HG02610 (cell line): ENCODE measurements at regions not wholly inside any gene's neighbourhood (a gene's known extent, or its start where the extent isn't known, plus 50 kb on each side); places are given as distances from the start of the nearest gene placed in this dataset.
A peak's percentile ranks its signal among the peaks of the same experiment; 100 is the strongest.
"Not testable (repeated sequence)": the region's sequence is repeated elsewhere in the genome, so short reads cannot be mapped to it uniquely, and the experiment has no call there.

ENCODE experiments used
- ATAC-seq: cut with Tn5 transposase; IDR thresholded peaks from one replicate; pipeline ENCODE4 v1.9.1; 2021; ENCODE audit warnings: mild to moderate bottlenecking, moderate library complexity; ENCODE audit not compliant: unreplicated experiment

DNA sequence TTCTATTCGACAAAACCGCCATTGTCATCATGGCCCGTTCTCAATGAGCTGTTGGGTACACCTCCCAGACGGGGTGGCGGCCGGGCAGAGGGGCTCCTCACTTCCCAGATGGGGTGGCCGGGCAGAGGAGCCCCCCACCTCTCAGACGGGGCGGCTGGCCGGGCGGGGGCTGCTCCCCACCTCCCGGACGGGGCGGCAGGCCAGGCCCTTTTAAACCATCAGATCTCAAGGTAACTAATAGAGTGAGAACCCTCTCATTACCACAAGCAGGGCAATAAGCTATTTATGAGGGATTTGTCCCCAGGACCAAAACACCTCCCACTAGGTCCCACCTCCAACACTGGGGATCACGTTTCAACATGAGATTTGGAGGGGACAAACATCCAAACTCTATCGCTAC is 571.5 kb downstream of the INSC start:
- ATAC-seq, result not testable (repeated sequence)

DNA sequence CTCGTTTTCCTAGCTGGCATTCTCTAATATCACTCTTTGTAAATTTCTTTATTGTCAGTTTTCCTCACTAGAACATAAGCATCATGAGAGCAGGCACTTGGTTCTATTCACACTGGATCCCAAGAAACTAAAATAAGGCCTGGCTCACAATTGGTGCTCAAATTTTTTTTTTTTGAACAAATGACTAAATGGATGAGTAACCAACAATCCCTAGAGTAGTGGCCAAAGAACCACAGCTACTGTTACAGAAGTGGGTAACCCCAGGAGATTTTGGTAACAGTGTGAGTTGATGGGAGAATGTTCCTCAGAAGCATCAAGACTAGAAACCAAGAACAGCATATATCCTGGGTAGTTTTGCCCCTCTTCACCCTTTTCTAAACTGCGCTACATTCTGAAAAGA is 572.6 kb downstream of the INSC start:
- ATAC-seq, result no peak

DNA sequence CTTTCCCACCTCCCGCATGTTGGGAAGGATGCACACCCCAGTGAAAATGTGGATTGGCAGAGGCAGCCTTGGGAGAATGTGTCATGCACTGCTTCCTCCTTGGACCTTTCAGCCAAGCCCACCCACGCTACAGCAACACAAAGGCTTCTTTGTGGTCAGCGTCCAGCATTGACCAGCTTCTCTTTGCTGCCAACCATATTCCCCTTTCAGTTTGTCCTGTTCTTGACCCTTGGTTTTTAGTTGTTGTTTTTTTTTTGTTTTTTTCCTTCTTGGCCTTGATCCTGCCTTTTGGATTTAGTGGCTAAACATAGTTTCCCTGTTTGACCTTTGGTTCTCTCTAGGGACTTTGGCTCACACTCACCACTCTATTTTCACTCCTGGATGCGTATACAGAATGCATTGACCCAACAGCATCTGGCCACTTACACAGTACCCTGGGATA is 573.6 kb downstream of the INSC start:
- ATAC-seq, result no peak

DNA sequence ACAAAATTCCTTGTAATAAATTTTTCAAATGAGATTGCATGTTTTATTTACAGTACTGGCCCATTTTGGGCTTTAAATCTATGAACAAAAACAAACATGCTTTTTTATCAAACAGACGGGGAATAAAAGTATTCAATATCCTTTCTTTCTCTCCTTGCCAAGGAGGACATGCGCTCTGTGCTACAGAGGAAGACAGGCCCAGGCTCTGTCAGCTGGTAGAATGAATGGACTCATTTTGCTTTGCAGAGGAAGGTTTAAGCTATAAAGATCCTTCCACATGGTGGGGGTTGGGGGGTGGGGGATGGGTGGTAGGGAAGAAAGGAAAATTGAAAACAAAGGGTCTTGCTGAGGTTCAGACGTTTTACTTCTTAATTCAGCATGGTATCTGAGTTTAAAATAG is 575.6 kb downstream of the INSC start:
- ATAC-seq, result no peak

DNA sequence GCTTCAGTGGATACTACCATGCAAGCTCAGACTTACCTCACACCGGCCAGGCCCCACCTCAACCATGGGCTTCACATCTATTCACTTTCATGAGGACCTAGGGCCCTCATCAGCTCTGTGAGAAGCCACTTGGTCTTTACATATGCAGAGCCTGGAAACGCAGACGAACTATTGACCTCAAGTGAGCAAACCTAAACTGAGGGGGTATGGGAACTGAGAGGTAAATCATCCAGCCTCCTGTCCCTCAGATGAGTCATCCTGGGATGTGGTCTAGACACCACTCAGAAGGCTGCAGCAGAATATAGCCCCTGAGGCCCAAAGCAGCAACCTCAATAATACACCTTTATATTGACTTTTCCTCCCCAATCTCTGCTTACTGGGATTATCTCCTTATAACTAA is 578.0 kb downstream of the INSC start:
- peak; percentile 74 for ATAC-seq

DNA sequence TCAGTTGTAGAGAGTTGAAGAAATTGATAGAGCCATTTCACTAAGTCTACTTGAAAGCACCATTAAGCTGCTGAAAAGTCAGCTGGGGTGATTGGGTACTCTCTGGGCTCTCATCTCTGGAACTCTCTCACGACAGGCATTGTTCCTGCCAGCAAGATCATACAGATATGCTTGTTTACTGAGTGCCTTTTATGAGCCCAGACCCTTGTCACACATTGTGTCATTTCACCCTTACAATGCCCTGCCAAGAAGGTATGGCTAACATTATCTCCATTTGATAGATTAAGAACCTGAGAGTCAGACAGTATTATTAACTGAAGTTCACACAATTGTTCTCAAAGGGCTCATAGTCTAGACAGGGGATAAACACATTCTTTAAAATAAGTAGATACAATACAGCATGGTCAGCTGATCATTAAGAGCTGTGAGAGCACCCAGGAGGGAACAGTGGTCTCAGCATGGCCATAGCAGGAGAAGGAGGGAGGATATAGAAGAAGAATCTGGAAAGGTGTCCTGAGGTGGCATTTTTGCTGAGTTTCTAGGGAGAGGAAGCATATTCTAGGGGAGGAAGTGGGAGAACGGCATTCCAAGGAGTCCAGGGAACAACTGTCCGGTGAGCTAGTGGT is 580.5 kb downstream of the INSC start:
- no peak for ATAC-seq

DNA sequence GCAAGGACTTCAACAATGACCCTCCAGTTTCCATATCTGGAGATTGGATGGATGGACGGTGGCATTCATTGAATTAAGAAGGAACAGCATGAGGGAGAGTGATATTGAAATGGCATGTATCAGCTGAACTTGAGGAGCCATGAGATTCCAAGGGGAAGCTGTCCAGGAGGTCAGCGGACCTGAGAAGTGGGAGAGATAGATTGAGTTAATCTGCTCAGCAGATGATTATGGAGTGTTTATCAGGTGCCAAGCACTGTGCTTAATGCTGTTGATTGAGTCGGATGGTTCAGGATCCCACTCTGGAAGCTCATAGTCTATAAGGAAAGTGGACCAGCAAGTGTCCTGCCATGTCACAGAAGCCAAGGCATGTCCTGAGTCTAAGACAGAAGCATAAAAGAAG is 581.3 kb downstream of the INSC start:
- ATAC-seq, result no peak

DNA sequence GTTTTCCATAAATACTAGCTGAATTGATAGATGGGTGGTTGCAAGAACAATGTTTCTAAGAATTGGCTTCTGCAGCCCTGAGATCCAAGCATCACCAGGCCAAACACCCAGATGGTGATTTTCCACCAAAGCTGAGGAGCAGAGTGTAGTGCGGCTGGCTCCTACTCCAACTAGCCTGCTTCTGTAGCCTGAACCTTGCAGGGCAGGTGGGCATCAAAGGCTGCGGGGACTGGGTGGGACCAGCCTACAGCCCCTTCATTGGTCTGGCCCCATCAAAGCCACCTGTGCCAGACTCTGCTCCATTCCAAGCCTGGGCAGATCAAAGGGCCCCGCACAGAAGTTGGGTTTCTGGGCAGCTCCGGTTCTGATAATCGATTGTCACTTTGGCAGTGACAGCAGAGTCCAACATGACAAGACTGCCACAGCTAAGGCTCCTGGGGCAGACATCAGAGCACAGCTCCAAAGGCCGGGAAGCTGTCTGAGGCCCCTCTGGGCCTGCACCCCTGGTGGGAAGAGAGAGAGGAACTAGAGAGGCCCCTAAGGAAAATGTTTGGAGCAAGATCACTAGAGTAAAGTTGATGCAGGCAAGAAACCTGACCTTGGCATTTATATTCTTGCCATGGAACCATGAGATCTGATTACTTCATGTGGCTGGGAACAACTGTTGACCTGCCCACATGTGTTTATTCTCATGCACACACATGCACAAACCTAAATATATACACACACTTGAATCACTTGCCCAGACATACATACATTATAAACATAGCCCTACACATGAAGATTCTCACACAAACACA is 582.9 kb downstream of the INSC start:
- ATAC-seq, result no peak

DNA sequence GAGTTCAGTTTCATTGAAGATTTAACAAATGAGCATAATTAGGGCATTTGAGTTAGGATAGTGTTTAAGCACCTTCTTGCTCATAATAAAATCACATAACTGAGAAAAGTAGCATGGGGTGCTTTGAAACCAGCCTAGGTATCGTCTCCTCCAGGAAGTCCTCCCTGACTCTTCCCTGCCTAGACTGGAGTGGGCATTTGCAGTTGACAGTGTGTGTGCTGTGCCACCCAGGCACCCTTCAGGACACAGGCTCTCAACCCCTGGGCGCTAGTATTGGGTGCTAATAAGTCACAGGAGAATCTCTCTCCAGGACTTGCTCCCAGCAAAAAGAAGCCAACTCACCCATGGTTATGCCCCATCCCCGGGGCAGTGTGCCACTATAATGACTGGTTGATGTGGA is 584.1 kb downstream of the INSC start:
- ATAC-seq, result no peak

DNA sequence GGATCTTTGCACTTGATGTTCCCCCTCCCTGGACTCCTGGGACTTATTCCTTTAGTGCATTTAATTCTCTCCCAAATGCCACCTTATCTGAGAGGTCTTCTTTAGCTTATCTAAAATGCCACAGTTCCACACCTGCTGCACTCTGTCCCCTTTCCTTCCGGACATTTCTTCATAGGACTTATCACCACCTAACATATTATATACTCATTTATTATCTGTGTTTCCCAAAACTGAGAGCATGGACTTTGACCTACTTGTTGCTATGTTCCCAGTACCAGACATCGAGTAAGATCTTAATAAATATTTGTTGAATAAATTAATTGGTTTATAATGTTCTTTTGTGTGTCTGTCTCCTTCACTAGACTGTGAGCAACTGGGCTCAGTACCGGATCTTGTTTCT is 585.3 kb downstream of the INSC start:
- no peak for ATAC-seq

DNA sequence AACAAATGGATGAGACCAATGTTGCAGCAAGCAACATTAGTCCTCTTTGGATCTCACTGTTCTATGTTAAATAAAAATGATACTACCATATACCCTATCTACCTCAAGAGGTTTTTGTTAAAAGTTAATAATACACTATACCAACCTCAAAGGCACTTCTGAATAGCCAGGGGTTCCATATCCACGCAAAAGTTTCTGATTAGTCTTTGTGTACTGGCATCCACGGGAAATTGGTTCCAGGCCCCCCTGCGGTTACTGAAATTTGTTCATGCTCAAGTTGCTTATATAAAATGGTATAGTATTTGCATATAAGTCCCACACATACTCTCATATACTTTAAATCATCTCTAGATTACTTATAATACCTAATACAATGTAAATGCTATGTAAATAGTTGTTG is 585.7 kb downstream of the INSC start:
- ATAC-seq, result no peak

DNA sequence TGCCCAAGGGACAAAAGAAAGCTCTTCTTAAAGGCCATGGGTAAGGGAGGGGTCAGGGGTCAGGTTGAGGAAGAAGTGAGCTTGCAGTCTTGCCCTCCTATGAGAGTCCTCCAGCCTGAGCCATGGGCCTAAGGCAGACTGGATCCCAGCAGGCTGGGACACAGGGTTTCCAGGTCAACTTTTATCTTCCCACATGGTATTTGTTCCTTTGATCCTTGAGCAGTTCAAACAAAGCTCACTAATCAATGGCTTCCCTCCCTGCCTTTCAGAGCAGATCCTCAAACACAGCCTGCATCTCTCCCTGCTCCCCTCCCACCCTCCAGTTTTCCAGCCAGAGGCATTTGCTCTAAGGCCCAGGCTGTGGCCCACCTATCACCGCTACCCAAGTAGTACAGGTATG is 589.3 kb downstream of the INSC start:
- no peak for ATAC-seq

DNA sequence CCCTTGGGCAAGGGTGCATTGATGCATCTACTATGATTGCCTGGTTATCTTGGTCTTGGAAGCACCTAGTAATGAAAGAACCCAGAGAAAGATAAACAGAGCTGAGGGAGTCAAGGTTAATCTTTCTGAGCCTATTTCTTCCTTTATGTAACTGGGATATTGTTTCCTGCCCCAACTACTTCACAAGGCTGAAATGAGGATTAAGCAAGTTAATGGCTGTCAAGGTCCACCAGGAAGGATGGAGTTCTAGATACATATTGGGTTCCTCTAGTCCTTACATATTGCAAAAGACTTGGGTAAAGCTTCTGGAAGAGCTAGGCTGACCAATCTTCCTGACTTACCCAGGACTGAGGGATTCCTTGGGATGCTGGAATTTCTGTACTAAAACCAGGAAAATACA is 589.8 kb downstream of the INSC start:
- ATAC-seq, result no peak

DNA sequence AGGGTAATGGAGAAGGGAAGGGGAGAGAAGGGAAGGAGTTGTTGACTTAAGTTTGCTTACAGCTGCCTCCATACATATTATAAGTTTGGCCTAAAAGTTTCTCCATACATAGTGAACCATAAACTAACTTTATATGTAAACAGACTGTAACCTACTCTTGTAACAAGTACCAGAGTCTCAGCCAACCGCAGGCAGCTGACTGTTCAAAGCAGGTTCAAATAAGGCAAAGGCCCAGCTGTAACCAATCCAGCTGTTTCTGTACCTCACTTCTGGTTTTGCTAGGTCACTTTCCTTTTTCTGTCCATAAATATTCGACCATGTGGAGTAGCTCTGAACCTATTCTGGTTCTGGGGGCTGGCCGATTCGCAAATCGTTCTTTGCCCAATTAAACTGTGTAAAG is 591.2 kb downstream of the INSC start:
- no peak for ATAC-seq

DNA sequence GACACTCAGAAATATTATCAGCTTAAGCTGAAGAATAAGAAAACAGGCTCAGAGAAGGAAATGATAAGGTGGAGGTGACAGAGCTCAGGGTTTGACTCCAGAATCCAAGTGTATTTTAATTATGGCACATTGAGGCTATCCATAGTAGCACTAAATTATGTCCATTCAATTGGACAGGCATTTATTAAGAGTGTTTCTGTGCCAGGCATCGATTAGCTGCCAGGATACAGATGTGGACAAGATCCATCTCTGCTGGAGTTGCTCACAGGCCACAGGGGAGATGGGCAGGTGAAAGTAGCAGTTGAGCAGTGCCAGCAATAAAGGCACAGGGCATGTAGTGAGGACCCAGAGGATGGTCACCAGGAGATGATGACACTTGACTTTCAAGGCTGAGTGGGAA is 592.5 kb downstream of the INSC start:
- no peak for ATAC-seq

DNA sequence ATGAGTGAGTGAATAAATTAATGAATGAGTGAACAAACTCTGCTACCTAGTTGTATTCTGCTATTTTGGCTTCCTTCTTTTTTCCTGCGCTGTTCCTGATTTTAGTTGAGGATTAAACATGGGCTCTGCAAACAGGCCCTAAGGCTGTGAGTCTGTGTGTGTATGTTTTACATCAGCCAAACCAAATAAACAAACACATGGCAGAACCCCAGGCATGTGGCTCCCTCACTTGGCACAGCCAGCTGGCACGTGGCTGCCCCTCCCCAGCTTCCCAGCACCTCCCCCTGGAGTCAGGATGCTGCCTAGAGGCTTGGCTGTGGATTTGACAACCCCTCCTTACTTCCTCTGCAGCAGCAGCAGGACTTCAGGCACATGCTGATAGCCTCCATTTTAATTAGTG is 593.2 kb downstream of the INSC start:
- ATAC-seq, result no peak

DNA sequence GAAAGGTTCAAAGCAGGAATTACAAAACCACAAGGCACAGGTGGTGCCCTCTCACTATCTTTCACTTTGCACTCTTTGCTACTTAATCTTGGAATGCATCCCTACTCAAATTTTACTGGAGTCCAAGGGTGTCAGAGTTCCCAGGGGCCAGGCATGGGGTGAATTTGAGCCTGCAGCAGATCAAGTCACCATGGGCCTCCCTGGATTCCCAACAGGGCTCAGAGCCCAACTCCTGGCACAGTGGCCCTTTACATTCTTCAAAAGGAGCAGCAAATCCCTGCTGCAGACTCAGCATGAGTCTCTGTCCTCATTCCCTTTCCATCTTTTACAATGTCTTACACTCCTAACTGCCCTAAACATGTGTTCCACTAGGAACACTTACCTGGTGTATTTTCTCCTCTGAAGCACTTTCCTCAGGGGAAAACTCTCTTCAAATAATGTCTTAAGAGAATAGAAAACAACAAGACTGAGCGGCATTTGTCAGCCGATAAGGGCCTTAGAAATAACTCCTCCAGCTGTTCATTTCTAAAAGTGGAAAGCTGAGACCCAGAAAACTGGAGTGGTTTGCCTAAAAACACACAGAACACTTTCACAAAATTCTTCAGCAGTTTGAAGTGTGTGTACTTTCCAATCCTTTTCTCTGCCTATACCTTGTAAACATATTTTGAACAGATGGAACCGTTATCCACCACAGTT is 596.0 kb downstream of the INSC start:
- ATAC-seq, result no peak

DNA sequence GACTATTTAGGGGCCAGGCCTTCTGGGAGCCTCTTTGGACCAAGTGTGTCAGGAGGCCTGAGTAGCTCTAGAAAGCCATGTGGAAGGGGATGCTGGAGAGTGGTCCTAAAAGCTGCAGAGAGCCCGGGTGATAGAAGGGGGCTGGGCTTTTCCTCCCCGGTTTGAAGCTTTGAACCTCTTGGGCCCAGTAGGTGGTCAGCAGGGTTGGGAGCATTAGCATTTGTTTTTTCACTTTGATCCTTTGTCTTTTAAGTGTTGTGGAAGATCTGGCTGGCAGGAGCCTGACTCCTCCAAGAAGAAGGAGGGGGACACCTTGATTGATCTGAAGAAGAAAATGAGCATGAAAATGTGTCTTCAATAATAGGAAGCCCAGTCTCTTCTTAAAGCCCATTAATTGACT is 596.6 kb downstream of the INSC start:
- ATAC-seq, result no peak

DNA sequence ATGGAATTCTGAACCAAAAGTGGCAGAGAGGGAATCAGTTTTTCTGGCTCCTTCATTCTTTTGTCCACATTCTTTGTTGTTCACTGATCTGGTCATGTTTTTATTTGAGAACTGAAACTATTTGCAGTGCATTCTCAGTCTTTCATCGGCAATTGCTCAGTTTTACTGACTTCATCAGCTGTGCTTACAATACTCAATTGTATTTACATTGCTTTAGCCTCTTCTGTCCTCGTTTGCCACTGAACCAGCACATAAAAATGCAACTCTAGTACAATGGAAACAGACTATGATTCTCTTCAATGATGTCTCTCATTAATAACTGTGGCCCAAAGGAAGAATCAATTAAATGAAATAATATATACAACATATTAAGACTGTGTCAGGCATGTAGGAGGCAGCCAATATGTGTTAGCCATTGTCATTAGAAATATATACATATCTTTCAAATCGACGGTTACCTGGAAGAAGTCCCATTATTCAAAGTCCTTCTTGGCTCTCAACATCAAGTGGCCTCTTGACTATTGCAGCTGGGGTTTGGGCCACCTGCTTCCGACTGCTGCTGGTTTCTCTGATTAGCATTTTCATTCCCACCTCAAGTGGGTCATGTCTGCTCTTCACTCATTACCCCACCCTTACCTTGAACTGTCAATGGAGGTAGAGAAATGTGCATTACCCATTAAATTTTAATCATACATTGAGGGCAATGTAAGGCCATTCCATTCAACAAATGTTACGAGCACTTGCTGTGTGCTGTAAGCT is 600.1 kb downstream of the INSC start:
- no peak for ATAC-seq

DNA sequence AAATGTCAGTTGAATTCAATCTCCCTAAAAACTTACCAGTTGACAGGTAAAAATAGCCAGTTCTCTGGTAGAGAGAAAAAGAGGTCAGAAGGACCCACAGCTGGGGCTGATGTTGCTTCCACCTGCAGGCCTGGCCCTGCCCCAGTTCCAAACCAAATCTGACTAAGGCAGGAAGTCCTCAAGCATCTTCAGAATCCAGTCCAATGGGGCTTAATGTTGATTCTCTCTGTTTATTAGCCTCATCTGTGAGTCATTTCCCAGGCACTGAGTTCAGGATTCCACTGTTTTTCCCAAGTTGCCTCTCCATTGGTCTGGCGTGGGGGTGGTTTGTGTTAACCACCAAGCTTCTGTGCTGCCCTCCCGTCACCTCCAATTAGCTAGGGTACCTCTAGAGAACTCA is 601.8 kb downstream of the INSC start:
- no peak for ATAC-seq

DNA sequence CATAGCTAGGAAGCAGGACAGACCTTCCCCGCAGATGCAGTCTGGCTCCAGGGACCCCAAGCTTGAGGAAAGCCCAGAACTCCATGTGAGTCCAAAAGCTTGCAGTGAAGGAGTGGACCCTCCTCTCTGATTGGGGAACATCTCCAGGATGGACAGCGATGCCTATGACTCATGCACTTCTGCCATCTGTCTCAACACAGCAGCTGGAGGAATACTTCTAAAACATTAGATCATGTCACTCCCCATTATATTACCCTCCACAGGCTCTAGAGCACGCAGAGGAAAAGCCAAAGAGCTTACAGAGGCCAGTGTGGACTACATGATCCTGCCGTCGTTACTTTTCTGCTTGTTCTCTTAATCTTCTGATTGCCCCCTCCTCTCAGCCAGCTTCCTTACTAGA is 605.7 kb downstream of the INSC start:
- no peak for ATAC-seq
